ENCODE measurements at regions not wholly inside any gene's neighbourhood (a gene's known extent, or its start where the extent isn't known, plus 50 kb on each side); places are given as distances from the start of the nearest gene placed in this dataset.
"Not testable (repeated sequence)": the region's sequence is repeated elsewhere in the genome, so short reads cannot be mapped to it uniquely, and the experiment has no call there.

- TF ChIP-seq CTCF (IDR thresholded peaks at IDR 0.05) = no peak
- no peak for DNase-seq (ENCODE audit: low spot score)
- Mint-ChIP-seq H3K27me3 (ENCODE audit: low read depth) (no peaks in the 10 kb centered on the region), H3K36me3 (ENCODE audit: low read depth) (no peaks in the 10 kb centered on the region), H3K4me1 (ENCODE audit: low read depth) (peaks cover 23% of the 10 kb centered on the region), H3K9me3 (ENCODE audit: low read depth) (no peaks in the 10 kb centered on the region), H3K4me3 (ENCODE audit: unreplicated experiment) (no peak overlapping the region), H3K27ac (ENCODE audit: unreplicated experiment) (no peak overlapping the region)
Measured at GRCh38 chr6:132115714-132116366, 164.7 kb upstream of the CCN2 start.

- H3K4me3 Mint-ChIP-seq (ENCODE audit: unreplicated experiment) = no peak overlapping the region
- no peaks in the 10 kb centered on the region for H3K27me3 Mint-ChIP-seq (ENCODE audit: low read depth)
- DNase-seq (ENCODE audit: low spot score) = no peak
- peaks cover 7% of the 10 kb centered on the region for H3K36me3 Mint-ChIP-seq (ENCODE audit: low read depth)
- TF ChIP-seq CTCF (IDR thresholded peaks at IDR 0.05) = no peak
- no peak overlapping the region for H3K27ac Mint-ChIP-seq (ENCODE audit: unreplicated experiment)
- H3K4me1 Mint-ChIP-seq (ENCODE audit: low read depth) = peaks cover 23% of the 10 kb centered on the region
- peaks cover 9% of the 10 kb centered on the region for H3K9me3 Mint-ChIP-seq (ENCODE audit: low read depth)
Measured at GRCh38 chr6:132114201-132114825, 163.1 kb upstream of the CCN2 start.

- H3K27ac Mint-ChIP-seq (ENCODE audit: unreplicated experiment); H3K4me1 Mint-ChIP-seq (ENCODE audit: low read depth); H3K27me3 Mint-ChIP-seq (ENCODE audit: low read depth); DNase-seq (ENCODE audit: low spot score); H3K36me3 Mint-ChIP-seq (ENCODE audit: low read depth); H3K4me3 Mint-ChIP-seq (ENCODE audit: unreplicated experiment): not testable (repeated sequence)
- H3K9me3 Mint-ChIP-seq (ENCODE audit: low read depth) = peaks cover 23% of the 10 kb centered on the region
Measured at GRCh38 chr6:132109752-132110151, 158.6 kb upstream of the CCN2 start.

- peaks cover 3% of the 10 kb centered on the region for H3K4me1 Mint-ChIP-seq (ENCODE audit: low read depth)
- no peak for TF ChIP-seq CTCF (IDR thresholded peaks at IDR 0.05)
- H3K27ac Mint-ChIP-seq (ENCODE audit: unreplicated experiment) = no peak overlapping the region
- no peak for DNase-seq (ENCODE audit: low spot score)
- no peak overlapping the region for H3K4me3 Mint-ChIP-seq (ENCODE audit: unreplicated experiment)
- peaks cover 9% of the 10 kb centered on the region for H3K36me3 Mint-ChIP-seq (ENCODE audit: low read depth)
- no peaks in the 10 kb centered on the region for H3K27me3 Mint-ChIP-seq (ENCODE audit: low read depth)
- H3K9me3 Mint-ChIP-seq (ENCODE audit: low read depth) = peaks cover 27% of the 10 kb centered on the region
Measured at GRCh38 chr6:132107896-132108295, 156.7 kb upstream of the CCN2 start.

- Mint-ChIP-seq H3K36me3 (ENCODE audit: low read depth) (no peaks in the 10 kb centered on the region), H3K27ac (ENCODE audit: unreplicated experiment) (peak overlapping the region; percentile 63), H3K9me3 (ENCODE audit: low read depth) (peaks cover 4% of the 10 kb centered on the region), H3K4me1 (ENCODE audit: low read depth) (peaks cover 31% of the 10 kb centered on the region), H3K4me3 (ENCODE audit: unreplicated experiment) (no peak overlapping the region), H3K27me3 (ENCODE audit: low read depth) (no peaks in the 10 kb centered on the region)
- DNase-seq (ENCODE audit: low spot score) = no peak
- TF ChIP-seq CTCF (IDR thresholded peaks at IDR 0.05) = no peak
Measured at GRCh38 chr6:132101535-132101934, 150.4 kb upstream of the CCN2 start.
